Right lobe of liver (tissue), 4 donors: ENCODE measurements at regions not wholly inside any gene's neighbourhood (a gene's known extent, or its start where the extent isn't known, plus 50 kb on each side); places are given as distances from the start of the nearest gene placed in this dataset.

Experiments
- POLR2A ChIP-seq: fragments of 450-650 bp; IDR thresholded peaks from one replicate; pipeline ENCODE4 v1.6.1; 2017; ENCODE audit warnings: antibody characterized with exemption, mild to moderate bottlenecking
- TF ChIP-seq, protein P1 (sequence below), 4 donors: fragments of 200-600 bp in 3 of 4; fragments of 450-650 bp in 1 of 4; IDR thresholded peaks; one replicate each; pipeline versions ENCODE4 v1.5.1 to v1.8.0; 2016 to 2022; ENCODE audit warnings: antibody characterized with exemption in 4 of 4, mild to moderate bottlenecking in 2 of 4
- donor health status: DM: no; HTN: no; CAD: no.
- donor health status: DM: no; HTN: no; CAD: no.
- donor health status: DM: no; HTN: yes; CAD: no.

DNA sequence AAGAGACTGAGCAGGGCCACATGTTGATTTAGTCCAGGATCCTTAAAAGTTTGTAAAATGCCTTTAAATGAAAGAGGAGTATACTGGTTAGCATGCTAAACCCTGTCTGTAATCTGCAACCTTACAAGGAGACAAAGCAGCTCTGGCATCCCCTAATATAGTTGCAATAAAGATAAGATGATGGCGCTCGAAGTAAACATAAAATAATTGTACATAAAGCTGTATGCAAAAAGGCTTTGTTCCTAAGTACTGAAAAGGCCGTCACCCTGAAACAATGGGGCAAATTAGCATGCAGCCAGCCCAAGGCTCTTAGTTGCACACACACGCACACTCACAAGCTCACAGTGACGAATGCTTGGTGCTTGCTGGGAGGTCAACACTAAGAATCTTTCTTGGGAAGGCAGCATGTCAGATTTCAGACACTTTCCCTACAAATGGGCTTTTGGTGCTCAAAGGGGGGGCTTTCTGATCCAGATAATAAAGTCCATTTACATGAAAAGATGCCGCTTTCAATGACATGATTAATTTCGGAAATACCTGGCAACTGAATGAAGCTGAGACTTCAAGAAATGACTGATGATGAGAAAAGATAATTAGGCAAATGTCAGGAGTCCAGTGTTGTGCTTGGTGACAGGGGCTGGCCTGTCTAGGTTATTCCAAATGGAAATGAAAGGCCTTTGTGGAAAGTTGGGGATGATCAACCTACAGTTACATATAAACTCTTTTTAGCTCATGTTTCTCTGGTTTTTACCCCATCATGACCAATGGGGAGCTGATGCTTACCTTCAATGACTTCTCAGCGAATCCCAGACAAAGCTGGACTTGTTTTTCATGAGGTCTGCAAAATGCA, 370.3 kb downstream of the MEIS1 start:
- TF ChIP-seq, protein P1, sequence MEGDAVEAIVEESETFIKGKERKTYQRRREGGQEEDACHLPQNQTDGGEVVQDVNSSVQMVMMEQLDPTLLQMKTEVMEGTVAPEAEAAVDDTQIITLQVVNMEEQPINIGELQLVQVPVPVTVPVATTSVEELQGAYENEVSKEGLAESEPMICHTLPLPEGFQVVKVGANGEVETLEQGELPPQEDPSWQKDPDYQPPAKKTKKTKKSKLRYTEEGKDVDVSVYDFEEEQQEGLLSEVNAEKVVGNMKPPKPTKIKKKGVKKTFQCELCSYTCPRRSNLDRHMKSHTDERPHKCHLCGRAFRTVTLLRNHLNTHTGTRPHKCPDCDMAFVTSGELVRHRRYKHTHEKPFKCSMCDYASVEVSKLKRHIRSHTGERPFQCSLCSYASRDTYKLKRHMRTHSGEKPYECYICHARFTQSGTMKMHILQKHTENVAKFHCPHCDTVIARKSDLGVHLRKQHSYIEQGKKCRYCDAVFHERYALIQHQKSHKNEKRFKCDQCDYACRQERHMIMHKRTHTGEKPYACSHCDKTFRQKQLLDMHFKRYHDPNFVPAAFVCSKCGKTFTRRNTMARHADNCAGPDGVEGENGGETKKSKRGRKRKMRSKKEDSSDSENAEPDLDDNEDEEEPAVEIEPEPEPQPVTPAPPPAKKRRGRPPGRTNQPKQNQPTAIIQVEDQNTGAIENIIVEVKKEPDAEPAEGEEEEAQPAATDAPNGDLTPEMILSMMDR (IDR thresholded peaks at IDR 0.05) = no peak
- no peak for TF ChIP-seq POLR2A
